HG02970 (cell line): ENCODE measurements at regions not wholly inside any gene's neighbourhood (a gene's known extent, or its start where the extent isn't known, plus 50 kb on each side); places are given as distances from the start of the nearest gene placed in this dataset.

Experiments
- ATAC-seq: cut with Tn5 transposase; IDR thresholded peaks from one replicate; pipeline ENCODE4 v1.9.1; 2021; ENCODE audit warnings: mild to moderate bottlenecking, moderate library complexity, moderate number of reproducible peaks; ENCODE audit not compliant: unreplicated experiment, low FRiP score

DNA sequence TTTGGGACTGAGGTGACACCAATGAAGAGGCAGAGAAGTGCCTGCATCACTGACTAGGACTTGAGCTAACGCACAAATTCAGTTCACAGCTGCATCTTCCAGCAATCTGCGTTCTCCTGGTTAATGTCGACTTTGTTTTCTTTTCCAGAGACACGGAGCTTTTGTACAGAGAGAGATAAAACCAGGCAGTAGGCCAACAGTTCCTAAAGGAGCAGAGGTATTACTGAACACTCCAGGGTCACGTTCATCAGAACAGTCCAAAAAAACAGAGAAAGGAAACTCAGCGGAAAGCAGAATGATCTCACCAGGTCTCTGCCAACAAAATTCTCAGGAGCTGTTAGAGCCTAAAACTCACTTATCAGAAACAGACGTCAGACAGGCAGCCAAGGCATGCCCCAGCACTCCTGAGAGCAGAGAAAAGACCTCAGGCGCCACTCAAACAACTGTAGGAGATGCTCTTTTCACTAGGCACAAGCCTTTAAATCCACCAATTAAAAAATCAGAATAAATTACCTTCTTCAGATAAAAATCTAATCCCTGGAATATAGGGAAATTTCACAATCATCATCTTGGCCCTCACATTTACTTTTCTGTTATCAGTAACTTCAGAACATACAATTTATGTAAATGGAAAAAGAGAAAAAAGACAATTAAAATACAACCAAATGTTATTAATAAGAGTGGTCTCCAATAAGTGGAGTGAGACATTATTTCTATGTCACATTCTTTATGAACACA, 95.9 kb upstream of the SPTBN1 start:
- no peak for ATAC-seq

DNA sequence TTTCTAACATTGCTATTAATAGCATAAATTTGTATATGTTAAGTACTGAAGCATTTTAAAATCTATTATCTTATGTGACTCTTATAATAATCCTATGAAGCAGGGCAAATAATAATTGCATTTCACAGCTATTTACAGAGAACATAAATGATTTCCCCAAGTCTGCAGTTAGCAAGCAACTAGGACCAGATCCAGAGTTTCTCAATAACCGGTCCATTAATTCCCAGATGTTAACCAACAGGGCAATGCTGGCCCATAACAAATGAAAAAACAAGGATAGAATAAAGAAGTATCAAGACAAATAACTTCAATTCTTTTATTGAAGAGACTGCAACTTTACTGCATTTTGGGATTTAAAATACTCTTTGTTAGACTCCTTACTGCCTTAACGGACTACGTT, 91.7 kb upstream of the SPTBN1 start:
- ATAC-seq = no peak

DNA sequence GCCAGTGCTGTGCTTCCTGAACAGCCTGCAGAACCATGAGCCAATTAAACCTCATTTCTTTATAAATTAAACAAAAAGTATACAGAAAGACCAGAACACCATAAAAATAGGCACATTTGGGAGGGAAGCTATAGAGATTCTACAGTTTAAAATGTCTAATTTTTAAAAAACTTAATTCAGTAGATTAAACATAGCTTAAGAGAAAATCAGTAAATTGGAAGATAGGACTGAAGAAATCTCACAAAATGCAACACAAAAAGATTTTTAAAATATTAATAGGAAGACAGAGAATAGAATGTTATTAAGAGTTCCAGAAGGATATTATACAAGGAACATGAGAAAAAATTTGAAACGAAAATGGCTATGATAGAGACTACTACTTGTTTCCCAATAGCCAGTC, 90.5 kb upstream of the SPTBN1 start:
- ATAC-seq = no peak

DNA sequence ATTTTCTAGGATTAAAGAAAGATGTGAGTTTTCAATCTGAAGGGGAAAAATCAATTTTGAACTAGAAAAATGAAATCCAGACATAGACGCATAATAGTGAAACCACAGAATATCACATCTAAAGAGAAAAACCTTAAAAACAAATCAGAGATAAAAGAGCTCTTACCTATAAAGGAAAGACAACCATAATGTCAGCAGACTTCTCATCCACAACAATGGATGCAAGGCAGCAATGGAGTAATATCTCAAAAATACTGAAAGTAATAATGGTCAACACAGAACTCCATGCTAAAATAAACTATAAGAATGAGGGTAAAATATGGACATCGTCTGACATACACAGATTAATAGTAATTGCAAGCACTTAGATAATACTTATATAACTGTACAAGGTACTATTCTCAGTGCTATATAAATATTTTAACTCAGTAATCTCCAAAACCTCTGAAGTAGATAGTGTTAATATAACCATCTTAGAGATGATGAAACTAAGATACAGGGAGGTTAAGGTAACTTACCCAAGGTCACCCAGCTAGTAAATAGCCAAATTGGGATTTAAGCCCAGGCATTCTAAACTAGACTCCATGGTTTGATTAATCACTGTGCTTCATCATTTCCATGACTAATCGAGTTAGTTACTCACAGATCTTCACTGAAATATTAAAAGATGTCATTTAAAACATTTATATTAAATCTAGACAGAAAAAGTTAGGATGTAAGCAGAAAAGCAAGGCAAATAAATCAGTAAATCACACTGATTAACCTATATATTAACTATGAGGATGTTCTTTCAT, 89.4 kb upstream of the SPTBN1 start:
- ATAC-seq = no peak

DNA sequence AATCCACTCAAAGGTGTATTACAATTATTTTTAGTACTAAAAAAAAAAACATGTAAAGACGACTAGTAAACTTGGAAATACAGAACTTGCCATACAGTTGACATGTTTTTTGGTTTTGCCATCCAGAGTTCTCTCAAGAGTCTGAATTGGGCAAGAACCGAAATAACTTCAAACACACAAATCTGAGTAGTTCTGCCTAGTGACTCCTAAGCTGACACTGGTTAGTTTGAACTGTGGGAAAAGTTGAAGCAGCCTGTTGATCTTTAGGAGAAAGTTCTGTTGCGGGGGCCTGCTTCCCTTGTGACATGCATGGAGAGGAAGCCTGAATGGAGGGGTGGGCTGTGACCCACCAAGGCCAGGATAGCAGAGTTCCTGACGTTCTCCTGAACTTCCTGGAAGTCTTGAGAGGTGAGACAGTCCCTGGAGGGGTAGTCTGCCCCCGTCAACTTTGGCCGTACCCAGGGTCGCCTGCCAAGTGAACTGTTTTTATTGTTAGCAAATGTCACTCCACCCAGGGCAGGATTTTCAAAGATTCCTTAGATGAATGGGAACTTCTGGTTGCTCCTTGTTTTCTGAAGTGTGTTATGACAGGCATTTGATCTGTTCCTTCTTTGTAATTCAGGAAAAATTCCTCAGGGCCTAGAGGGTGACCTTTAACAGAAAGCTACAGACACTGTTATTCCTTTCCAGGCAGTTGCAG, 85.6 kb upstream of the SPTBN1 start:
- no peak for ATAC-seq

DNA sequence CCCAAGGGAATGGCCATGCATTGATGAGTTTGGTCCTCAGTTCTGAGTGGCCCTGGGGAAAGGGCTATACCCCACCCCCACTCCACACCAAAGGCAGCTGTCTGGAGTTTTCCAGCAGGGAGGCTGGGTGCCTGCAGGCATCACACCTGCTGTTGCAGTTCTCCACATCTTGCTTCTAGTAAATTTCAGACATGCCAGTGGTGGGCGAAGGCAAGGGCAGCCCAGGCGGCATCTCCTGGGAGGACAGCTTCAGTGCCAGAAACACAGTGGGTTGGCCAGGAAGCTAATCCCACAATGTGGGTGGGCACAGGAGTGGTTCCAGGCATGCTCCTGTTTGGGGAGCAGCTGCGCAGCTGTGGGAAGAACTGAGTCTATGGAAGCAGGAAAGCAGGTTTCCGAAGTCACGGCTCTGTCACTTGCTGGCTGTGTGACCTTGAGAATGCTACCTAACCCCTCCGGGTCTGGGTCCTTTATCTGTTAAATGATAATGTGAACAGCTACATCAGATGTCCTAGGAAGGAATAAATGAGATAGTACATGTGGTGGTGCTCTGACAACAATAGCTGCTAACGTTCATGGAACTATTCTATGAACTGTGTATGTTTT, 84.6 kb upstream of the SPTBN1 start:
- ATAC-seq = no peak

DNA sequence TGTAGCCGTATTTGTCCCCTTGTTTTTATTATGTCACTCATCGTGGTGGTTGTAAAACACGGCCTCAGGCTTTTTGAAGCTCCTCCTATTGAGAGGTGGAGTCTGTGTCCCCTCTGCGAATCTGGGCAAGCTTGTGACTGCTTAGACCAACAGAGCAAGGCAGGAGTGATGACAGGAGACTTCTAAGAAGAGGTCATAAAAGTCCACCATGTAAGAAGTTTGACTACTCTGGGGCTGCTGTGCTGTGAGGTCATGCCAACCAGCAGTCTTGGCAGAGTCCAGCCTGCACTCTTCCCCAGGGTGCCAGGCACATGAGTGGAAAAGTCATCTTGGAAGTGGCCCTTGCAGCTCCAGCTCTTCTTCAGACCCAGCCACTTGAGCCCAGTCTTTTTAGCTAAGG, 83.8 kb upstream of the SPTBN1 start:
- no peak for ATAC-seq

DNA sequence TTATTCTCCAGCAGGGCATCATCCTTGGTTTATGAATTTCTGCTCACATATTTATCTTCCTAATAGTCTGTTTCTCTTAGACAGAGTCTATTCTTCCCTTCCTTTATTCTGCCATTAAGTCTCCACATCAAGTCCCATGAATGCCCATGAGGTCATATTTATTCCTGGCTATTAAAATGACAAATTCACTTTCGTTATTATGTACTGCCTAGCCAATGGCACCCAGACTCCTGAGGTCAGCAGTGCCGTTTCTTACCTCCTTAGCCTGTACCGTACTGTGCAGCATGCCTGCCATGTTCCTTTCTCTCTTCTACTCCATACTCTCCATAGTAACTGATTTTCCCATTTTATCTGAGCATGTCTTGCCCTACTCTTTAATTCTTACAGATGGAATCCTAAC, 82.3 kb upstream of the SPTBN1 start:
- no peak for ATAC-seq

DNA sequence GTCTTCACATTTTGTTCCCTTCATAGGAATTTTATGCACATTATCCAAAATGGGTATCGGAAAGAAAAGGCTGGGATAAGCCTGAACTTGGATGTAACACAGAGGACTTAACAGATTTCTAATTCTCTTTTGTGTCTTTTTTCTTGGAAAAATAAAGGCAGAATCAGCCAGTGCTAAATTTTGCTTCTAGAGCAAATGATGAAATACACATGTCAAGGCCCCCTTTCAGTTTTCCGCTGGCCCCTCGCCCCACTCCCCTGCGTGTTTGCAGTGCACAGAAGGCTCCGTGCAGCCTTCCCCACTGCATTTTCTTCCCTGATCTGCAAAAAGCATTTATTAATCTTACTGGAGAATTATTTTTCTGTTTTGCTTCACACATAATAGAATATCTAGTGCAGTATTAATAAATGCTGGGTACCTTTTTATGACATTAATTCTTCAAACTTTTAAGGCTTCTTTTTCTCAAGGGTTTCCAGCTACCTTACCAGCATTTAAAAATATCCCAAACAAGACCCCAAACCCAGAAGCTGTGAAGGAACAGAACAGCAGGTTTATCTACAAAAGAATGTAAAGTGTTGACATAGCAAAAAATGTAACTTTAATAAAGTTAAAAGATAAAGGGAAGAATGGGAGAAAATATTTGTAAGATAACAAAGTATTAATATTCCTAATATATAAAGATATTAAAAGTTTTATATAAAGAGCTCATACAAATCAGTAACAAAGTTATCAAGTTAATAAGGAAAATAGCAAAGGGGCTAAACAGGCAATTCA, 81.3 kb upstream of the SPTBN1 start:
- ATAC-seq = no peak

DNA sequence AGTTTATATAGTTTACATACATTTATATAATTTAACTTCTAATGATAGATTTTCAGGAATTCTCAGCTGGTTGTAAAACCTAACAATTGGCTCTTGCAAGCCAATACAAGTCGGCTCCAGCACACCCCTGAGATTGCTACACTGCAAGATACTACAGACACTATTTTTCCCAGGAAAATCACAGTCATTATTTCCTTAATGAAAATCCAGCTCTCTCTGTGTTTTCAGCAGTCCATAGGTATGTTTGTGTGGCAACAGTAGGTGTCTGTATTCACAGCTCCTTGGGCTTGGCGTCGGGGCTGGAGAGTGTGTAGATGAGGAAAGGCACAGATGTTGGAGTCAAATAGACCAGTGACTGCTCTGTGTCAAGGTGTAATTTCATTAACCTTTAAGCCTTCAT, 78.7 kb upstream of the SPTBN1 start:
- ATAC-seq = no peak

DNA sequence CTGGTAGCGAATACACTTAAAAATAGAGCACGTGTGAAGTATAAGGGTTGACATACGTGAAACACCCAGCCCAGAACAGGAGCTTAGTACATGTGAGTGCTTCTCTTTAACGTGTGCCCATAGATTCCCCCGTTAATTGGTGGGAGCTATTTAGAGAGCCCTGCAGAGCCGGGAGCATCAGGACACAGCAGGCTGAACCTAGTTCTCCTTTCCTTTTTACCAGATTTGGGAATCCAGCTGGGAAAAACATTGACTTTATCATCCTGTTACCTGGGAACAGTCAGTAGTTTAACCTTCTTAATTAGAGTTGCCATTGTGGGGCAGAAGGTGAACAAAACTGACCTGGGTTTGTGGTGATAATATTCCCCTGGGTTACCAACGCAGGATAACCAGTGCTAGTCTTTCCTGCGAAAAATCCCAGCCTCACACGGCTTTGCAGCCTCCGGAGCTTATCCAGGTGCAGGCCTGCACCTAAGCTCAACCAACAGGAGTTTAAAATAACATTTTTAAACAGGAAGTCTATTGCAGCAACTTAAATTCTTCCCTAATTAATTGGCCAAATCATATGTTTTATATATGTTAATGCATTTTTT, 78.1 kb upstream of the SPTBN1 start:
- no peak for ATAC-seq

DNA sequence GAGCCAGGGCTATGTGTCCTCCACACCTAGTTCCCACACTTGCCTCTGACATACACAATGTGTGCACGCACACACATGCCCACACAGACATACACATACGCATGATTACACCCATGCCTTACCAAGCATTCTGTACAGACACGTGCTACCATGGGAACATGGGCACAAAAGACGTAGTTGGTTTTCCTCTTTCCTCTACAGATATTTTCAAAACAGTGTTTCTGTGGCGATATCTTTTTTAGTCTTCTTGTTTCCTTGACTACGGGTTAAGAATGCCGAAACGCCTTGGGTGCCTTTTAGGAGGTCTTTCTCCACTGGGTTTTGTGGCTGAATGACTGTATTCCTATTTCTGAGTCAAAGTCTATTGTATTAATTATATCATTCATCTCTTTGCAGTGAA, 75.5 kb upstream of the SPTBN1 start:
- ATAC-seq = no peak

DNA sequence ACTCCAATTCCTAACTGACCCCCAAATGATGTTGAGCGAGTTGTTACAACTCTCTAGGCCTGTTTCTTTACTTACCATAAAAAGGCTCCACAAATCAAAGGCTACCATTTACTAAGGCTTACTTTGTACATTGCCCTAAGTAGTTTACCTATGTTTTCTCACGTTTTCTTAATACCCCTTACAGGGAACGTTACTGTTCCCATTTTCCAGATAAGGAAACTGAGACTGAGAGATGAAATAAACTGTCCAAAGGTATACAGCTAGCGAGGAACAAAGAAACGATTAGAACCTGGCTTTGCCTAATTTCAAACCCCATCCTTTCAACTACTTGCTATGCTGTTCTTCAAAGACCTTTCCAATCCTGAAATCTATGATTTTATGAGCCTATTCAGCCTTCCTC, 74.8 kb upstream of the SPTBN1 start:
- no peak for ATAC-seq

DNA sequence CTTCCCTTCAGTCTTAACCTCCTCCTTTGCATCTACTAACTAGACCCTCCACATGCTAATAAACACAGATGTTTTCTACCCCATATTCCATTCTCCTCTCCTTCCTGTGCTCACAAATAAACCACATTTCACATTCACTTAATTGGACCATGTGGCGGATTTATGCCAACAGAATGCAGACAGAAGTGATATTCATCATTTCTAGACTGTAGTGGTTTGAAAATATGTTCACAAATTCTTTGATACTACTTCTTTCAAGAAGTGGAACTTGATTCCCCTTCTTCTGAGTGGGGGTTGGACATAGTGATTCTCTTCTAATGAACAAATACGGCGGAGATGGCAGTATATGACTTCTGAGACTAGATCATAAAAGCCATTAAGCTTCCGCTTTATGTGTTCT, 73.5 kb upstream of the SPTBN1 start:
- ATAC-seq = no peak

DNA sequence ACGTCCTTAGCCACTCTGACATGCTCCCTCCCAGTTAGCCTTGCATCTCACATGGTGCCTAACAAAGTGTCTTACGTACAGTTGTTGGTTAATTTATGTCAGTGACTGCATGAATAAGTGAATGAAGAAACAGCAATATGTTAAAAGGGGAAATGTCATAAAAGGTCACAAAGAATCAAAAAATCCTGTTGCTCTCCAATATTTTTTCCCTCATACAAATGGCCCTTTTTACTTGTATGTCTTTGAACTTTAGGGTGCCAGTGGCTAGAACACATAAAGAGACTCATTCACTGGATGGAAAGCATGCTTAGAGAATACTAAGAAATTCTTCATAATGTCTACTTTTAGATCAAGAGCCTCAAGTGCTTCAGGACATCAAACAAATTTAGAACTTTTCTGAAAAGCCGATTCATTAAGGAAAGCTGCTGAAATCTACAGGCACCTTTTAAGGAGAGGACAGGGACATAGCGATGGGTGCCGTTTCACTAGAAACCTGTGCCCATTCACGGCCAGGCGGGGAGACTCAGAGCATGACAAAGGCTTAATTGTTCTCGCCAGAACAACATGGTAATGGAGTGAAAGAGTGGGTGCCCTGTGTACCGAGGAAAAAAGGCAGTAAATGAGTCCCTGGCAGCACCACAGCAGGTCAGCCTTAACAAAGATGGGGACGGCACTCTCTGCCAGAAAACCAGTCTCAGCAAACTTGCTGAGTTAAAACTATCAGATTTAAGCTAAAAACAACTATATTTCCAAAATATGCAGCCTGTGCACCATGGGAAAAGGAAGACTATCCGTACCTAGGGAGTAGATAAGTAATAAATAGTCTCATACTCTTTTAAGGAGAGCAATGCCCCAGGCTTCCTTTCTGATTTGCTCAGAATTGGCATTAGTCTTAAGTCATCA, 71.6 kb upstream of the SPTBN1 start:
- ATAC-seq = no peak

DNA sequence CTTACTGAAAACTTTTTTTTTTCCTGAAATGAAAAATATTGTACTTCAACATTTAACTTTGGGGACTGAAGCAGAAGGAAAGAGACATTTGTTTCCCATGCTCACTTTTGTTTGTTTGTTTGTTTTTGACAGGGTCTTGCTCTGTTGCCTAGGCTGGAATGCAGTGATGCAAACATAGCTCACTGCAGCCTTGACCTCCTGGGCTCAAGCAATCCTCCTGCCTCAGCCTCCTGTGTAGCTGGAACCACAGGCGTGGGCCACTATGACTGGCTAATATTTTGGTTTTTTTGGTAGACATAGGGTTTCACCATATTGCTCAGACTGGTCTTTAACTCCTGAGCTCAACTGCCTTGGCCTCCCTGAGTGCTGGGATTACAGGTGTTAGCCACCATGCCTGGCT, 70.9 kb upstream of the SPTBN1 start:
- ATAC-seq = no peak

DNA sequence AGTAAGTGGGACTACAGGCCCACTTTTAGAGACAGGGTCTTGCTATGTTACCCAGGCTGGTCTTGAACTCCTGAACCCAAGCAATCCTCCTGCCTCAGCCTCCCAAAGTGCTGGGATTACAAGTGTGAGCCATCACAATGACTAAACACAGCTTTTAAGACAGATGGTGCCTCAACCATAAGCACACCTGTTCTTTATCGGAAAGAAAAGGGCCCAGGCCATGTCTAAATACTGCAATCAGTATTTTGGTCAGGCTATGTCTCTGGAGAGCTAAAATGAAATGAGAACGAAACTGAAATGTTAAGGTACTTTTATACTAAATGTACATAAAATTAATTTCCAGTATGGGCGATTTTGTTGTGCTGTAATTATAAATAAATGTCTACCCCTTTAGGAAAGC, 69.5 kb upstream of the SPTBN1 start:
- no peak for ATAC-seq

DNA sequence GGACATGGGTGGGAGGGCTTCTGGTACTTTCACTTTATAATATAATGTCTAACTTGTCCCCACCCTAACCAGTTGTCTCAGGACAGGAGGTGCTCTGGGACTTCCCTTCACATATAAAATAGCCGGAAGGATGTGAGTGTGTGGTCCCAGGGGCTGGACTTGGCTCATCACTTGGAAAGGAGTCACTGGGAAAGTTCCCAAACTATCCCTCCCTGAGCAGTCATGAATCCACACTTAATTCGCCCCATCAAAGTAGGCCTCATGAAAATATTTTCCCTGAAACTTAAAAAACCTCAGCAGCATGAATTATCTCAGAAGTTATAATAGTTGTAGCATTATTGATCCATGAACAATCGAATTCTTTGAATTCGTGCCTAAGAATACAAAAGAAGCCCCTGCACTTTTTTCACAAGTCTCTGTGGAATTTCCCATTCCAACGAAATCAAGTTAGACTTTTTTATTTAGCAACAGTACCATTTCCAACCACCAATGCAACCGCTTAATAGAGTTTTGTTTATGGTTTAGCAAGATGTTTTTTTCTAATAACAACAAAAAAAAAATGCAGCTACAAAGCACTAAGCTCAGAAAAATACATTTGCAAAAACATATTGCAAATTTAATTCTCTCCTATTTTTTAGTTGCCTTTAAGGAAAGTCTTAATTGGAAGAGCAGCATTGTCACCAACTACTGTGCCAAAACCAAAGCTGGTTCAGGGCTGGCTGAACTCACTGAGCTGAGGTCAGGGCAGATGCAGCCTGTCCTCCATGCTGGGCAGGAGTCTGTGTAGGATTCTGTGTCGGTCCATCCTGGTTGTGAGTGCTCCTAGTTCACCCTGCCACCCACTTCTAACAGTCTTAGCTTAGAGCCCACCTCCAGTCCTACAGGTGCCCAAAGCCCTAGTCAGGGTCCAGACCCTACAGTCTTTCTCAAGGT, 68.8 kb upstream of the SPTBN1 start:
- ATAC-seq = no peak
